Panc1 (cell line): ENCODE measurements at regions not wholly inside any gene's neighbourhood (a gene's known extent, or its start where the extent isn't known, plus 50 kb on each side); places are given as distances from the start of the nearest gene placed in this dataset.

Experiments used
- ATAC-seq: fragments of 200-7000 bp; cut with Tn5 transposase; 2 replicates; pipeline ENCODE4 v1.9.1; 2020; ENCODE audit warnings: mild to moderate bottlenecking, moderate library complexity
- BruUV-seq: library from RNA; stranded (reverse); fragments of 400-500 nt; replicated peaks from 2 replicates; lab custom pipeline; 2021; lab: Mats Ljungman, UMichigan
- CTCF ChIA-PET: fragments of 300-600 bp; sonication (Branson Sonifier 250); formaldehyde crosslinking; loops from one replicate; lab custom pipeline; 2022; ENCODE audit warnings: antibody characterized with exemption; lab: Charles Lee
- POLR2A ChIA-PET: fragments of 300-600 bp; sonication (Branson Sonifier 250); formaldehyde crosslinking; loops from one replicate; lab custom pipeline; 2022; ENCODE audit warnings: antibody characterized with exemption; lab: Charles Lee
- DNase-seq: peaks from one replicate; pipeline ENCODE4 v3.0.0-alpha.2; 2010; ENCODE audit warnings: low read depth, low spot score
- H3K27ac ChIP-seq: 2 replicates; pipeline ENCODE4 v1.5.1; 2011; ENCODE audit warnings: mild to moderate bottlenecking, low read length, inconsistent platforms
- H3K27me3 ChIP-seq: fragments of 200-500 bp; sonication (Bioruptor generic); 2 replicates; pipeline ENCODE4 v1.6.0; 2014; ENCODE audit warnings: low read length, inconsistent platforms; ENCODE audit not compliant: control insufficient read depth, insufficient read depth
- H3K36me3 ChIP-seq: fragments of 200-500 bp; sonication (Bioruptor generic); 2 replicates; pipeline ENCODE4 v1.5.1; 2014; ENCODE audit warnings: inconsistent platforms, mild to moderate bottlenecking, low read length, moderate library complexity; ENCODE audit not compliant: control insufficient read depth, insufficient read depth
- H3K4me1 ChIP-seq: 2 replicates; pipeline ENCODE4 v1.5.1; 2011; ENCODE audit warnings: inconsistent platforms, mild to moderate bottlenecking, low read length, moderate library complexity; ENCODE audit not compliant: control insufficient read depth, insufficient read depth
- H3K4me3 ChIP-seq, 2 experiments: 2 replicates each; pipeline ENCODE4 v1.5.1; 2011 to 2012; ENCODE audit warnings: low read depth in 2 of 2, low read length in 2 of 2, mild to moderate bottlenecking in 2 of 2, inconsistent platforms in 1 of 2, moderate library complexity in 1 of 2
- H3K9me3 ChIP-seq: fragments of 200-500 bp; sonication (Bioruptor generic); 2 replicates; pipeline ENCODE4 v1.5.1; 2014; ENCODE audit warnings: low read depth, mild to moderate bottlenecking, inconsistent platforms, low read length, moderate library complexity; ENCODE audit not compliant: control insufficient read depth, insufficient read depth
- POLR2AphosphoS5 ChIP-seq: IDR thresholded peaks from 2 replicates; pipeline ENCODE4 v1.6.1; 2012; ENCODE audit warnings: mild to moderate bottlenecking, low read depth, low read length, moderate library complexity
- SIN3A ChIP-seq: IDR thresholded peaks from 2 replicates; pipeline ENCODE4 v1.6.1; 2012; ENCODE audit warnings: low read depth, mild to moderate bottlenecking, low read length, moderate library complexity, borderline replicate concordance; ENCODE audit not compliant: insufficient read depth
- TCF7L2 ChIP-seq: IDR thresholded peaks from 2 replicates; pipeline ENCODE4 v1.6.1; 2011; ENCODE audit warnings: mild to moderate bottlenecking, low read depth, low read length, inconsistent platforms
- in situ Hi-C: cut with HindIII; loops from 2 replicates; pipeline ENCODE4 v1.10.0; 2016; ENCODE audit warnings: low sequenced_read_pairs, low pct_unique_long_range_greater_than_20kb
- intact Hi-C: fragments of 100-400 bp; cut with micrococcal nuclease; formaldehyde crosslinking; loops from one replicate; pipeline ENCODE4 v1.10.0; 2022; ENCODE audit not compliant: unreplicated experiment
- TF ChIP-seq, protein P1 (sequence below), 2 experiments: IDR thresholded peaks; 2 replicates each; pipeline ENCODE4 v1.6.1; 2011 to 2012; ENCODE audit warnings: low read depth in 2 of 2, control low read depth in 1 of 2, low read length in 1 of 2, mild to moderate bottlenecking in 1 of 2, moderate library complexity in 1 of 2; ENCODE audit not compliant: insufficient read depth in 1 of 2
- TF ChIP-seq, protein P2 (sequence below): fragments of 450-650 bp; IDR thresholded peaks from 2 replicates; pipeline ENCODE4 v1.5.1; 2017; ENCODE audit warnings: mild to moderate bottlenecking

DNA sequence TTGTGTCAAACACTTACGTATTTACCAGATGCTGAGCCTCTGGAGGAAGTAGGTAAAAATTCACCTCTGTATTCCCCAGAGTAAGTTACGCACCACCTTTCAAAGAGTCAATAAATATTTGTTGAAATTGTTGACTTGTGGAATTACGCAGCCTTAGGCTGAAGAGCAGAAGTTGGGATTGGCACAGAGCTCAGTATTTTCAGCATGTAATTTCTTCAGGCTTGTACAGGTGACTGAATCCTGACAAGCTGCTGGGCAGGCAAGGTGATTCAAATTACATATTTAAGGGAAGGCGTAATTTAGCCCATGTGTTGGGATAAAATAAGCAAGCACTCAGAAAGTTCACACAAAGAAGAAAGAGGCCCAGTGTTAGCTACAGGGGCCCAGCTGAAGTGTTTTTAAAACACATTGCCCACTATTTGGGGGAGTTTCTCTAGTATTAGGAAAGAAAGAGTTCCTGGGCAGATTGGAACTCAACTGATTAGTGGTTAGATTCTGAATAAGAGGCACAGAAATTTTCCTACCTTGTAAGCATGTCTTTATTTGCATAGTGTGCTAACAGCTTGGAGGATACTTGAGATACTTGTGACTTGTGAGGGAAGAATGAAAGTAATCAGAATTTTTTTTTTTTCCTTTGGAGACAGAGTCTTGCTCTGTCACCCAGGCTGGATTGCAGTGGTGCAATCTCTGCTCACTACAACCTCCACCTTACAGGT lies 165.3 kb upstream of the FBXL7 start:
- Histone ChIP-seq H3K27ac (no peak overlapping the region), H3K4me1 (no peaks in the 10 kb centered on the region), H3K9me3 (no peaks in the 10 kb centered on the region), H3K27me3 (no peaks in the 10 kb centered on the region), H3K4me3 (no peak overlapping the region), H3K36me3 (no peaks in the 10 kb centered on the region)
- ATAC-seq (no peak), DNase-seq (no peak)
- ChIA-PET CTCF (no interaction called here), POLR2A (no interaction called here)
- TF ChIP-seq, protein P1, sequence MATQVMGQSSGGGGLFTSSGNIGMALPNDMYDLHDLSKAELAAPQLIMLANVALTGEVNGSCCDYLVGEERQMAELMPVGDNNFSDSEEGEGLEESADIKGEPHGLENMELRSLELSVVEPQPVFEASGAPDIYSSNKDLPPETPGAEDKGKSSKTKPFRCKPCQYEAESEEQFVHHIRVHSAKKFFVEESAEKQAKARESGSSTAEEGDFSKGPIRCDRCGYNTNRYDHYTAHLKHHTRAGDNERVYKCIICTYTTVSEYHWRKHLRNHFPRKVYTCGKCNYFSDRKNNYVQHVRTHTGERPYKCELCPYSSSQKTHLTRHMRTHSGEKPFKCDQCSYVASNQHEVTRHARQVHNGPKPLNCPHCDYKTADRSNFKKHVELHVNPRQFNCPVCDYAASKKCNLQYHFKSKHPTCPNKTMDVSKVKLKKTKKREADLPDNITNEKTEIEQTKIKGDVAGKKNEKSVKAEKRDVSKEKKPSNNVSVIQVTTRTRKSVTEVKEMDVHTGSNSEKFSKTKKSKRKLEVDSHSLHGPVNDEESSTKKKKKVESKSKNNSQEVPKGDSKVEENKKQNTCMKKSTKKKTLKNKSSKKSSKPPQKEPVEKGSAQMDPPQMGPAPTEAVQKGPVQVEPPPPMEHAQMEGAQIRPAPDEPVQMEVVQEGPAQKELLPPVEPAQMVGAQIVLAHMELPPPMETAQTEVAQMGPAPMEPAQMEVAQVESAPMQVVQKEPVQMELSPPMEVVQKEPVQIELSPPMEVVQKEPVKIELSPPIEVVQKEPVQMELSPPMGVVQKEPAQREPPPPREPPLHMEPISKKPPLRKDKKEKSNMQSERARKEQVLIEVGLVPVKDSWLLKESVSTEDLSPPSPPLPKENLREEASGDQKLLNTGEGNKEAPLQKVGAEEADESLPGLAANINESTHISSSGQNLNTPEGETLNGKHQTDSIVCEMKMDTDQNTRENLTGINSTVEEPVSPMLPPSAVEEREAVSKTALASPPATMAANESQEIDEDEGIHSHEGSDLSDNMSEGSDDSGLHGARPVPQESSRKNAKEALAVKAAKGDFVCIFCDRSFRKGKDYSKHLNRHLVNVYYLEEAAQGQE (IDR thresholded peaks at IDR 0.05; ENCODE audit: insufficient read depth in 1 of 2, low read depth in 2 of 2, low read length in 1 of 2): no peak
- TF ChIP-seq TCF7L2: no peak
- intact Hi-C loops: no loop called here
- BruUV-seq: no TSS peak
- in situ Hi-C loops: no loop called here

DNA sequence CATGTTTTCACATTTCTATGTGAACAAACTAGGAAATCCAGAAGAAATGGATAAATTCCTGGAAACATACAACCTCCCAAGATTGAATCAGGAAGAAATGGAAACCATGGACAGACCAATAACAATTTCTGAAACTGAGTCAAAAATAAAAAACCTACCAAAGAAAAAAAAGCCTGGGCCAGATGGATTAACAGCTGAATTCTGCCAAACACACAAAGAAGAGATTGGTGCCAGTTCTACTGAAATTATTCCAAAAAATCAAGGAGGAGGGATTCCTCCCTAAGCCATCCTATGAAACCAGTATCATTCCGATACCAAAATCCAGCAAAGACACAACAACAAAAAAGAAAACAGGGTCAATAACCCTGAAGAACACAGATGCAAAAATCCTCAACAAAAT lies 166.9 kb upstream of the FBXL7 start:
- POLR2A ChIA-PET: no interaction called here
- H3K4me1 ChIP-seq: no peaks in the 10 kb centered on the region
- CTCF ChIA-PET: no interaction called here
- no peaks in the 10 kb centered on the region for H3K9me3 ChIP-seq
- ATAC-seq (no peak), DNase-seq (no peak)
- H3K27ac ChIP-seq: no peak overlapping the region
- no peak overlapping the region for H3K4me3 ChIP-seq
- BruUV-seq: no TSS peak
- intact Hi-C loops (no loop called here), in situ Hi-C loops (no loop called here)
- no peaks in the 10 kb centered on the region for H3K36me3 ChIP-seq
- H3K27me3 ChIP-seq: no peaks in the 10 kb centered on the region
- TF ChIP-seq, protein P2, sequence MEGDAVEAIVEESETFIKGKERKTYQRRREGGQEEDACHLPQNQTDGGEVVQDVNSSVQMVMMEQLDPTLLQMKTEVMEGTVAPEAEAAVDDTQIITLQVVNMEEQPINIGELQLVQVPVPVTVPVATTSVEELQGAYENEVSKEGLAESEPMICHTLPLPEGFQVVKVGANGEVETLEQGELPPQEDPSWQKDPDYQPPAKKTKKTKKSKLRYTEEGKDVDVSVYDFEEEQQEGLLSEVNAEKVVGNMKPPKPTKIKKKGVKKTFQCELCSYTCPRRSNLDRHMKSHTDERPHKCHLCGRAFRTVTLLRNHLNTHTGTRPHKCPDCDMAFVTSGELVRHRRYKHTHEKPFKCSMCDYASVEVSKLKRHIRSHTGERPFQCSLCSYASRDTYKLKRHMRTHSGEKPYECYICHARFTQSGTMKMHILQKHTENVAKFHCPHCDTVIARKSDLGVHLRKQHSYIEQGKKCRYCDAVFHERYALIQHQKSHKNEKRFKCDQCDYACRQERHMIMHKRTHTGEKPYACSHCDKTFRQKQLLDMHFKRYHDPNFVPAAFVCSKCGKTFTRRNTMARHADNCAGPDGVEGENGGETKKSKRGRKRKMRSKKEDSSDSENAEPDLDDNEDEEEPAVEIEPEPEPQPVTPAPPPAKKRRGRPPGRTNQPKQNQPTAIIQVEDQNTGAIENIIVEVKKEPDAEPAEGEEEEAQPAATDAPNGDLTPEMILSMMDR: no peak
- no peak for TF ChIP-seq SIN3A
- no peak for TF ChIP-seq POLR2AphosphoS5
- no peak for TF ChIP-seq TCF7L2
- TF ChIP-seq, protein P1 (IDR thresholded peaks at IDR 0.05; ENCODE audit: insufficient read depth in 1 of 2, low read depth in 2 of 2, low read length in 1 of 2): no peak
